ENCODE measurements at regions not wholly inside any gene's neighbourhood (a gene's known extent, or its start where the extent isn't known, plus 50 kb on each side); places are given as distances from the start of the nearest gene placed in this dataset.

- no peak for DNase-seq (ENCODE audit: low read depth)
- TF ChIP-seq CTCF (IDR thresholded peaks at IDR 0.05; ENCODE audit: insufficient read depth, low read depth, low read length, missing control alignments), result no peak
- no peak overlapping the region for H3K4me3 ChIP-seq (ENCODE audit: low read length)
Observed at GRCh38 chr19:32010071-32010470, 335.3 kb upstream of the ZNF507 start.

- DNase-seq (ENCODE audit: low read depth), result no peak
- no peak for TF ChIP-seq CTCF (IDR thresholded peaks at IDR 0.05; ENCODE audit: insufficient read depth, low read depth, low read length, missing control alignments)
- no peak overlapping the region for H3K4me3 ChIP-seq (ENCODE audit: low read length)
Observed at GRCh38 chr19:32012206-32012605, 333.2 kb upstream of the ZNF507 start.

- TF ChIP-seq CTCF (IDR thresholded peaks at IDR 0.05; ENCODE audit: insufficient read depth, low read depth, low read length, missing control alignments), result no peak
- no peak overlapping the region for H3K4me3 ChIP-seq (ENCODE audit: low read length)
- DNase-seq (ENCODE audit: low read depth), result no peak
Observed at GRCh38 chr19:32012886-32013631, 332.4 kb upstream of the ZNF507 start.

GRCh38 chr19:32017176-32017953, 328.0 kb upstream of the ZNF507 start:
- TF ChIP-seq CTCF (IDR thresholded peaks at IDR 0.05; ENCODE audit: insufficient read depth, low read depth, low read length, missing control alignments), result no peak
- DNase-seq (ENCODE audit: low read depth), result no peak
- no peak overlapping the region for H3K4me3 ChIP-seq (ENCODE audit: low read length)

- H3K4me3 ChIP-seq (ENCODE audit: low read length), result no peak overlapping the region
- no peak for TF ChIP-seq CTCF (IDR thresholded peaks at IDR 0.05; ENCODE audit: insufficient read depth, low read depth, low read length, missing control alignments)
- DNase-seq (ENCODE audit: low read depth), result peak; percentile 32
Observed at GRCh38 chr19:32018014-32018413, 327.4 kb upstream of the ZNF507 start.

GRCh38 chr19:32020538-32020937, 324.9 kb upstream of the ZNF507 start:
- TF ChIP-seq CTCF (IDR thresholded peaks at IDR 0.05; ENCODE audit: insufficient read depth, low read depth, low read length, missing control alignments), result no peak
- H3K4me3 ChIP-seq (ENCODE audit: low read length), result no peak overlapping the region
- no peak for DNase-seq (ENCODE audit: low read depth)

Data from epithelial cell of esophagus (primary cell).